NT2/D1 (cell line): ENCODE measurements at regions not wholly inside any gene's neighbourhood (a gene's known extent, or its start where the extent isn't known, plus 50 kb on each side); places are given as distances from the start of the nearest gene placed in this dataset.

Experiments
- SUZ12 ChIP-seq: IDR thresholded peaks from 2 replicates; pipeline ENCODE4 v1.6.1; 2011; ENCODE audit not compliant: insufficient read length, insufficient read depth; ENCODE audit errors: extremely low read depth
- ZNF274 ChIP-seq: IDR thresholded peaks from 2 replicates; pipeline ENCODE4 v1.6.1; 2011; ENCODE audit warnings: mild to moderate bottlenecking, low read depth, low read length

DNA sequence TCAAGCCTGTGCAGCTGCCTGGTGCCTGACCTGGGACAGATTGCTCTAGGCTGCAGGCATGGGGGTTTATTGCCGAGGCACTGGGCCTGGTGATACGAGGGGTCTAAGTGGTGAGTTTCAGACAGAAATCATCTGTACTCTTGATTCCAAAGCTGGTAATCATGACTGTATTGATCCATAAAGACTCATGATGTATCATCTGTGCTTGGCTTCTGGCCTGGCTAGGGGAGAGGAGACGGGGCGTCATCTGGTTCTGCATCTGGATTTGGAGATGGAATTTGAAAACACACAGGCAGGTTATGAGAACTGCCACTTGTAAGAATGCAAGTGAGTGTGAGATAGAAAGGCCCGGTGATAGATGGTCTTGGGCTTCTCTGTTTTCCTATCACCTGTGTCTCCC lies 337.4 kb upstream of the C2CD4B start:
- TF ChIP-seq ZNF274, result no peak
- no peak for TF ChIP-seq SUZ12
